ENCODE measurements at regions not wholly inside any gene's neighbourhood (a gene's known extent, or its start where the extent isn't known, plus 50 kb on each side); places are given as distances from the start of the nearest gene placed in this dataset.

DNA sequence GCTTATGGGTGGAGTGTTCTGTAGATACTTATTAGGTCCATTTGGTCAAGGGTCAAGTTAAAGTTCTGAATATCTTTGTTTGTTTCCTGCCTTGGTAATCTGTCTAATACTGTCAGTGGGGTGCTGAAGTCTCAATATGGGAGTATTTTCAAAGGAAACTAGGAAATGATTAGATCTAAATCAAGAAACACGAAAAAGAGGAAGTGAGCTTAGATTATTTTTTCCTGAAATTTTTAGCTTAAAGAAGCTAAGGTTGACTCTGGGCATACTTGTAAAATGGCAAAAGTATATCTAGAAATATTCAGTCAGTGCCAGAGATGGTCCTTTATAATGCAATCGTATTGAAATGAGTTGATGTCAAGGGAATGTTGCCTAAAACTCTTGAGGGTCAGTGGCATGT lies 313.5 kb downstream of the ICE1 start:
- TF ChIP-seq CTCF (IDR thresholded peaks at IDR 0.05; ENCODE audit: poor library complexity, severe bottlenecking) (no peak), POLR2AphosphoS5 (IDR thresholded peaks at IDR 0.05) (no peak)

Data from neural cell (in vitro differentiated cells).